Tibial nerve (tissue), 4 donors: ENCODE measurements at regions not wholly inside any gene's neighbourhood (a gene's known extent, or its start where the extent isn't known, plus 50 kb on each side); places are given as distances from the start of the nearest gene placed in this dataset.

Experiments
- EP300 ChIP-seq, 2 donors: sonication (generic); formaldehyde crosslinking; IDR thresholded peaks; one replicate each; pipeline ENCODE4 v1.6.1; 2017; ENCODE audit warnings: antibody characterized with exemption in 2 of 2, mild to moderate bottlenecking in 1 of 2
- POLR2A ChIP-seq, 2 donors: fragments of 450-650 bp; IDR thresholded peaks; one replicate each; pipeline ENCODE4 v1.6.1; 2017; ENCODE audit warnings: antibody characterized with exemption in 2 of 2, mild to moderate bottlenecking in 2 of 2, moderate library complexity in 2 of 2
- TF ChIP-seq, protein P1 (sequence below), 5 experiments: fragments of 200-600 bp in 3 of 5; fragments of 450-650 bp in 2 of 5; sonication (generic) in 3 of 5; IDR thresholded peaks; one replicate each; pipeline ENCODE4 v1.5.1; 2016 to 2019; ENCODE audit warnings: antibody characterized with exemption in 5 of 5, mild to moderate bottlenecking in 3 of 5, moderate library complexity in 2 of 5

DNA sequence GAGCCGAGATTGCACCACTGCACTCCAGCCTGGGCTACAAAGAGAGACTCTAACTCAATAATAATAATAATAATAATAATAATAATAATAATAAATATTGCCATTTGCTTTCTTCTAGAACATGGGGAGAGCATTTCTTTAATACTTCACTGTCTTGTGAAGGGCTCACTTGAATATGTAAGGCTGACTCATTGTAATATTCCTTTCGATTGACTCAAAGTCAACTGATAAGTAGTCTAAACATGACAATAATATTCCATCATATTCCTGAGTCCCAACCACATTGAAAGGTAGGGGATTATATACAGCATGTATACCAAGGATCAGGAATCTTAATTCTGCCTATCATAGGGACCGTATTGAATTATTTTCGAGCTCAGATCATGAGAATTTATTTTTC is 949.2 kb downstream of the DSC3 start:
- TF ChIP-seq, protein P1, sequence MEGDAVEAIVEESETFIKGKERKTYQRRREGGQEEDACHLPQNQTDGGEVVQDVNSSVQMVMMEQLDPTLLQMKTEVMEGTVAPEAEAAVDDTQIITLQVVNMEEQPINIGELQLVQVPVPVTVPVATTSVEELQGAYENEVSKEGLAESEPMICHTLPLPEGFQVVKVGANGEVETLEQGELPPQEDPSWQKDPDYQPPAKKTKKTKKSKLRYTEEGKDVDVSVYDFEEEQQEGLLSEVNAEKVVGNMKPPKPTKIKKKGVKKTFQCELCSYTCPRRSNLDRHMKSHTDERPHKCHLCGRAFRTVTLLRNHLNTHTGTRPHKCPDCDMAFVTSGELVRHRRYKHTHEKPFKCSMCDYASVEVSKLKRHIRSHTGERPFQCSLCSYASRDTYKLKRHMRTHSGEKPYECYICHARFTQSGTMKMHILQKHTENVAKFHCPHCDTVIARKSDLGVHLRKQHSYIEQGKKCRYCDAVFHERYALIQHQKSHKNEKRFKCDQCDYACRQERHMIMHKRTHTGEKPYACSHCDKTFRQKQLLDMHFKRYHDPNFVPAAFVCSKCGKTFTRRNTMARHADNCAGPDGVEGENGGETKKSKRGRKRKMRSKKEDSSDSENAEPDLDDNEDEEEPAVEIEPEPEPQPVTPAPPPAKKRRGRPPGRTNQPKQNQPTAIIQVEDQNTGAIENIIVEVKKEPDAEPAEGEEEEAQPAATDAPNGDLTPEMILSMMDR (IDR thresholded peaks at IDR 0.05): no peak
- no peak for TF ChIP-seq POLR2A (IDR thresholded peaks at IDR 0.05)
- no peak for TF ChIP-seq EP300 (IDR thresholded peaks at IDR 0.05)
